SK-N-SH (cell line): ENCODE measurements at regions not wholly inside any gene's neighbourhood (a gene's known extent, or its start where the extent isn't known, plus 50 kb on each side); places are given as distances from the start of the nearest gene placed in this dataset.

Experiments used
- CTCF ChIA-PET: fragments of 300-600, 350-600 bp; formaldehyde crosslinking; extraction: SDS; loops from one replicate; lab custom pipeline; 2021; lab: Yijun Ruan, JAX
- POLR2A ChIA-PET: fragments of 350-600 bp; sonication (Branson Sonifier 250); formaldehyde crosslinking; extraction: SDS; loops from one replicate; lab custom pipeline; 2020; ENCODE audit warnings: antibody characterized with exemption, inconsistent platforms; lab: Yijun Ruan, JAX
- DNase-seq: peaks from one replicate; pipeline ENCODE4 v3.0.0; 2012
- H2AFZ ChIP-seq: fragments of 200-600 bp; sonication (generic); 2 replicates; pipeline ENCODE4 v1.8.1; 2016; ENCODE audit warnings: antibody characterized with exemption, mild to moderate bottlenecking, low read depth
- H3F3A ChIP-seq: fragments of 200-600 bp; sonication (generic); replicated peaks from 2 replicates; pipeline ENCODE3; 2016; ENCODE audit warnings: antibody characterized with exemption, mild to moderate bottlenecking; ENCODE audit not compliant: insufficient read depth
- H3K27ac ChIP-seq, 2 experiments: fragments of 200-500 bp in 1 of 2; fragments of 200-600 bp in 1 of 2; sonication (Bioruptor generic) in 1 of 2; sonication (generic), shearing (Covaris generic) in 1 of 2; 2 replicates each; pipeline versions ENCODE4 v1.5.1 to v1.6.1; 2014 to 2016; ENCODE audit warnings: low read depth in 2 of 2, inconsistent platforms in 1 of 2, low read length in 1 of 2, mild to moderate bottlenecking in 1 of 2, mixed read lengths in 1 of 2
- H3K27me3 ChIP-seq: fragments of 200-600 bp; sonication (generic), shearing (Covaris generic); 2 replicates; pipeline ENCODE4 v1.6.1; 2016; ENCODE audit warnings: mixed run types; ENCODE audit not compliant: insufficient read depth
- H3K36me3 ChIP-seq, 2 experiments: fragments of 200-500 bp in 1 of 2; fragments of 200-600 bp in 1 of 2; sonication (Bioruptor generic) in 1 of 2; sonication (generic) in 1 of 2; replicated peaks in 1 of 2; 2 replicates each; pipeline versions ENCODE3 to v1.5.1; 2014 to 2016; ENCODE audit warnings: low read length in 1 of 2, mild to moderate bottlenecking in 1 of 2; ENCODE audit not compliant: insufficient read depth in 2 of 2, control insufficient read depth in 1 of 2
- H3K4me1 ChIP-seq, 2 experiments: fragments of 200-500 bp in 1 of 2; fragments of 200-600 bp in 1 of 2; sonication (Bioruptor generic) in 1 of 2; sonication (generic), shearing (Covaris generic) in 1 of 2; 2 replicates each; pipeline versions ENCODE4 v1.5.1 to v1.6.1; 2014 to 2016; ENCODE audit warnings: low read depth in 1 of 2, low read length in 1 of 2, mixed run types in 1 of 2; ENCODE audit not compliant: insufficient read depth in 2 of 2, control insufficient read depth in 1 of 2
- H3K4me2 ChIP-seq: fragments of 200-600 bp; sonication (generic), shearing (Covaris generic); 2 replicates; pipeline ENCODE4 v1.6.1; 2017; ENCODE audit warnings: mixed run types
- H3K4me3 ChIP-seq, 2 experiments: fragments of 200-500 bp in 1 of 2; fragments of 200-600 bp in 1 of 2; sonication (Bioruptor generic) in 1 of 2; sonication (generic), shearing (Covaris generic) in 1 of 2; 2 replicates each; pipeline versions ENCODE4 v1.5.1 to v1.8.1; 2014 to 2016; ENCODE audit warnings: low read depth in 2 of 2, inconsistent platforms in 1 of 2, low read length in 1 of 2, mild to moderate bottlenecking in 1 of 2, mixed read lengths in 1 of 2, moderate library complexity in 1 of 2
- H3K79me2 ChIP-seq: fragments of 200-600 bp; sonication (generic); 2 replicates; pipeline ENCODE4 v1.8.1; 2017; ENCODE audit warnings: mild to moderate bottlenecking; ENCODE audit not compliant: insufficient read depth
- H3K9ac ChIP-seq: fragments of 200-600 bp; sonication (generic); 2 replicates; pipeline ENCODE4 v1.6.1; 2017; ENCODE audit warnings: mixed run types
- H3K9me2 ChIP-seq: fragments of 200-600 bp; sonication (generic); 2 replicates; pipeline ENCODE4 v1.6.1; 2017; ENCODE audit warnings: mixed run types
- H3K9me3 ChIP-seq: fragments of 200-600 bp; sonication (generic); 2 replicates; pipeline ENCODE4 v1.6.1; 2017; ENCODE audit warnings: mixed run types, mild to moderate bottlenecking, moderate library complexity
- H4K20me1 ChIP-seq: fragments of 200-600 bp; sonication (generic); 2 replicates; pipeline ENCODE4 v1.6.1; 2017; ENCODE audit warnings: mild to moderate bottlenecking, mixed run types; ENCODE audit not compliant: insufficient read depth
- CHD2 ChIP-seq: fragments of 150-350 bp; IDR thresholded peaks from 2 replicates; pipeline ENCODE4 v1.6.1; 2018; ENCODE audit warnings: low read length; ENCODE audit not compliant: partially characterized antibody
- ELF1 ChIP-seq: IDR thresholded peaks from 2 replicates; pipeline ENCODE4 v1.4.0; 2012
- EZH2phosphoT487 ChIP-seq: fragments of 200-600 bp; sonication (generic); IDR thresholded peaks from 2 replicates; pipeline ENCODE4 v1.6.1; 2017; ENCODE audit warnings: low read depth, mixed run types, mild to moderate bottlenecking, antibody characterized with exemption, moderate library complexity, borderline replicate concordance
- FOXM1 ChIP-seq: IDR thresholded peaks from 2 replicates; pipeline ENCODE4 v1.4.0; 2012; ENCODE audit warnings: low read depth, mild to moderate bottlenecking
- GABPA ChIP-seq: IDR thresholded peaks from 2 replicates; pipeline ENCODE4 v1.4.0; 2012; ENCODE audit warnings: low read depth, mild to moderate bottlenecking
- JUND ChIP-seq: IDR thresholded peaks from 2 replicates; pipeline ENCODE4 v1.4.0; 2012
- MAX ChIP-seq: IDR thresholded peaks from 2 replicates; pipeline ENCODE4 v1.4.0; 2012; ENCODE audit warnings: low read depth
- MEF2A ChIP-seq: IDR thresholded peaks from 2 replicates; pipeline ENCODE4 v1.4.0; 2012; ENCODE audit warnings: low read depth, borderline replicate concordance
- NFIC ChIP-seq: IDR thresholded peaks from 2 replicates; pipeline ENCODE4 v1.4.0; 2012; ENCODE audit warnings: borderline replicate concordance
- NRF1 ChIP-seq: IDR thresholded peaks from 2 replicates; pipeline ENCODE4 v1.6.1; 2012; ENCODE audit warnings: low read depth, mild to moderate bottlenecking, low read length
- TAF1 ChIP-seq: IDR thresholded peaks from 2 replicates; pipeline ENCODE4 v1.6.1; 2012; ENCODE audit warnings: low read depth, mild to moderate bottlenecking, low read length, moderate library complexity, borderline replicate concordance
- TEAD4 ChIP-seq: IDR thresholded peaks from 2 replicates; pipeline ENCODE4 v1.4.0; 2012; ENCODE audit warnings: mild to moderate bottlenecking, borderline replicate concordance; ENCODE audit not compliant: insufficient read depth
- USF1 ChIP-seq: IDR thresholded peaks from 2 replicates; pipeline ENCODE4 v1.4.0; 2012; ENCODE audit warnings: low read depth, borderline replicate concordance
- YY1 ChIP-seq: IDR thresholded peaks from 2 replicates; pipeline ENCODE4 v1.4.0; 2012; ENCODE audit warnings: low read depth, mild to moderate bottlenecking
- WGBS: methylation state at CpG from one replicate; pipeline ENCODE4 v1.1.6; 2017; ENCODE audit warnings: low lambda C conversion rate; 5-methylcytosine and 5-hydroxymethylcytosine counted together
- TF ChIP-seq, protein P1 (sequence below): fragments of 150-350 bp; IDR thresholded peaks from 2 replicates; pipeline ENCODE4 v1.6.1; 2017; ENCODE audit warnings: antibody characterized with exemption, low read length, low read depth, borderline replicate concordance
- TF ChIP-seq, protein P2 (sequence below): fragments of 150-350 bp; IDR thresholded peaks from 2 replicates; pipeline ENCODE4 v1.6.1; 2016; ENCODE audit warnings: mild to moderate bottlenecking, low read depth, low read length

- WGBS: 29% methylated on average over 3 of the region's 3 CpGs
- H3K27ac ChIP-seq: no peak overlapping the region
- no peak for TF ChIP-seq NRF1
- TF ChIP-seq NFIC: no peak
- no peak for TF ChIP-seq CHD2
- TF ChIP-seq GABPA: no peak
- TF ChIP-seq USF1: no peak
- no peak for TF ChIP-seq ELF1
- TF ChIP-seq, protein P1, sequence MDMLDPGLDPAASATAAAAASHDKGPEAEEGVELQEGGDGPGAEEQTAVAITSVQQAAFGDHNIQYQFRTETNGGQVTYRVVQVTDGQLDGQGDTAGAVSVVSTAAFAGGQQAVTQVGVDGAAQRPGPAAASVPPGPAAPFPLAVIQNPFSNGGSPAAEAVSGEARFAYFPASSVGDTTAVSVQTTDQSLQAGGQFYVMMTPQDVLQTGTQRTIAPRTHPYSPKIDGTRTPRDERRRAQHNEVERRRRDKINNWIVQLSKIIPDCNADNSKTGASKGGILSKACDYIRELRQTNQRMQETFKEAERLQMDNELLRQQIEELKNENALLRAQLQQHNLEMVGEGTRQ: no peak
- no peak for TF ChIP-seq EZH2phosphoT487
- no peak for TF ChIP-seq MAX
- TF ChIP-seq, protein P2, sequence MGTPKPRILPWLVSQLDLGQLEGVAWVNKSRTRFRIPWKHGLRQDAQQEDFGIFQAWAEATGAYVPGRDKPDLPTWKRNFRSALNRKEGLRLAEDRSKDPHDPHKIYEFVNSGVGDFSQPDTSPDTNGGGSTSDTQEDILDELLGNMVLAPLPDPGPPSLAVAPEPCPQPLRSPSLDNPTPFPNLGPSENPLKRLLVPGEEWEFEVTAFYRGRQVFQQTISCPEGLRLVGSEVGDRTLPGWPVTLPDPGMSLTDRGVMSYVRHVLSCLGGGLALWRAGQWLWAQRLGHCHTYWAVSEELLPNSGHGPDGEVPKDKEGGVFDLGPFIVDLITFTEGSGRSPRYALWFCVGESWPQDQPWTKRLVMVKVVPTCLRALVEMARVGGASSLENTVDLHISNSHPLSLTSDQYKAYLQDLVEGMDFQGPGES: no peak
- TF ChIP-seq YY1: no peak
- TF ChIP-seq MEF2A: no peak
- TF ChIP-seq FOXM1: no peak
- TF ChIP-seq JUND: no peak
- no peak for TF ChIP-seq TEAD4
- CTCF ChIA-PET: no interaction called here
- no peaks in the 10 kb centered on the region for H3K4me1 ChIP-seq
- H2AFZ ChIP-seq: no peak overlapping the region
- no peak overlapping the region for H3K4me3 ChIP-seq
- no peaks in the 10 kb centered on the region for H3K9me3 ChIP-seq
- no peaks in the 10 kb centered on the region for H3K9me2 ChIP-seq
- no peaks in the 10 kb centered on the region for H3K27me3 ChIP-seq
- H3F3A ChIP-seq: no peaks in the 10 kb centered on the region
- H3K36me3 ChIP-seq: no peaks in the 10 kb centered on the region
- POLR2A ChIA-PET: no interaction called here
- no peaks in the 10 kb centered on the region for H4K20me1 ChIP-seq
- no peak for DNase-seq
- no peaks in the 10 kb centered on the region for H3K79me2 ChIP-seq
- no peak overlapping the region for H3K4me2 ChIP-seq
- H3K9ac ChIP-seq: no peak overlapping the region
Observed at GRCh38 chr16:52618753-52619497, 72.0 kb upstream of the TOX3 start.

DNA sequence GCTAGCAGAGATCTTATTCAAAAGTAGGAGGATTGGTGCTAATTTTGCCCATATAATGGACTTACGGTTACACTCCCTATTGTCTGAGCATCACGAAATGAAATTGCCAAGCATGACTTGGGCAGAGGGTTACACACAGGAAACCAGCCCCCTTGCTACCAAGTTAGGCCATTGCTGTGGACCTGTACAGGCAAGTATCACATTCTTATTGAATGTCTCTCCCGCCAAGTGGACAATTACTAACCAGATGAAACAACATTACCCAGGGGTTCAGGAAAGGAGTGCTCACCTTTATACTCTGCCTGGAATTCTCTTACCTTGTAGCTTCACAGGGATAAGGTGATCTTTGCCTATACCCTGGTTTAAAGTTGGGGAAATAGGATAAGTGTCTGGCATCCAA, 70.6 kb upstream of the TOX3 start:
- CTCF ChIA-PET: no interaction called here
- H3K27ac ChIP-seq: no peak overlapping the region
- 22% methylated on average over 3 of the region's 3 CpGs for WGBS

More for the DNA sequence above, 70.6 kb upstream of the TOX3 start:
- Histone ChIP-seq H2AFZ (no peak overlapping the region), H3K4me1 (no peaks in the 10 kb centered on the region), H3K9me3 (no peaks in the 10 kb centered on the region), H3K27me3 (no peaks in the 10 kb centered on the region), H3K9ac (no peak overlapping the region)
- no peak for DNase-seq
- POLR2A ChIA-PET: no interaction called here
- TF ChIP-seq MEF2A: no peak
- TF ChIP-seq TAF1: no peak
- no peak for TF ChIP-seq FOXM1
- TF ChIP-seq, all 33 proteins: peak for 0
- Histone ChIP-seq H4K20me1 (no peaks in the 10 kb centered on the region), H3K79me2 (no peaks in the 10 kb centered on the region), H3F3A (no peaks in the 10 kb centered on the region), H3K4me3 (no peak overlapping the region), H3K9me2 (no peaks in the 10 kb centered on the region), H3K36me3 (no peaks in the 10 kb centered on the region), H3K4me2 (no peak overlapping the region)
